ENCODE measurements at regions not wholly inside any gene's neighbourhood (a gene's known extent, or its start where the extent isn't known, plus 50 kb on each side); places are given as distances from the start of the nearest gene placed in this dataset.

GRCh38 chr2:109702250-109702985, 88.3 kb downstream of the SOWAHC start:
- TF ChIP-seq CTCF (IDR thresholded peaks at IDR 0.05) (no peak), EZH2 (IDR thresholded peaks at IDR 0.05) (no peak), EZH2phosphoT487 (IDR thresholded peaks at IDR 0.05) (no peak)

Data from neural progenitor cell (in vitro differentiated cells).